Tibial artery (tissue), 4 donors: ENCODE measurements at regions not wholly inside any gene's neighbourhood (a gene's known extent, or its start where the extent isn't known, plus 50 kb on each side); places are given as distances from the start of the nearest gene placed in this dataset.
"Not testable (repeated sequence)": the region's sequence is repeated elsewhere in the genome, so short reads cannot be mapped to it uniquely, and the experiment has no call there.

Experiments used
- DNase-seq, 2 donors: peaks; one replicate each; pipeline ENCODE4 v3.0.0-alpha.2; 2019
- H3K27ac ChIP-seq, 2 donors: fragments of 200-600 bp; sonication (generic) in 1 of 2; 1 replicate in 1 of 2; 2 replicates in 1 of 2; pipeline ENCODE4 v1.5.1; 2018 to 2019; ENCODE audit warnings: mild to moderate bottlenecking in 1 of 2
- H3K27me3 ChIP-seq, 2 donors: fragments of 200-600 bp; sonication (generic) in 1 of 2; one replicate each; pipeline versions ENCODE4 v1.5.1 to v1.6.0; 2016 to 2019
- H3K36me3 ChIP-seq, 3 donors: fragments of 200-600 bp; sonication (generic) in 2 of 3; one replicate each; pipeline ENCODE4 v1.5.1; 2016 to 2019; ENCODE audit warnings: mild to moderate bottlenecking in 2 of 3
- H3K4me1 ChIP-seq, 4 donors: fragments of 200-600 bp; sonication (generic) in 2 of 4; 1 replicate in 3 of 4; 2 replicates in 1 of 4; pipeline ENCODE4 v1.5.1; 2016 to 2019
- H3K4me3 ChIP-seq, 2 donors: fragments of 200-600 bp; sonication (generic) in 1 of 2; 1 replicate in 1 of 2; 2 replicates in 1 of 2; pipeline ENCODE4 v1.5.1; 2018 to 2019; ENCODE audit warnings: mild to moderate bottlenecking in 2 of 2
- H3K9me3 ChIP-seq, 3 donors: fragments of 200-600 bp; sonication (generic) in 1 of 3; one replicate each; pipeline ENCODE4 v1.5.1; 2016 to 2019
- intact Hi-C: fragments of 100-400 bp; cut with DNase I; formaldehyde crosslinking; loops from one replicate; pipeline ENCODE4 v1.15.0; 2023; ENCODE audit warnings: low total_unique reads
- TF ChIP-seq, protein P1 (sequence below), 2 experiments: fragments of 200-600 bp in 1 of 2; fragments of 450-650 bp in 1 of 2; IDR thresholded peaks; one replicate each; pipeline ENCODE4 v1.5.1; 2017 to 2019; ENCODE audit warnings: antibody characterized with exemption in 2 of 2, mild to moderate bottlenecking in 1 of 2, moderate library complexity in 1 of 2

- no peaks in the 10 kb centered on the region for H3K36me3 ChIP-seq
- H3K4me1 ChIP-seq: no peaks in the 10 kb centered on the region
- intact Hi-C loops: no loop called here
- no peak for DNase-seq
- peaks cover 0 to 10% of the 10 kb centered on the region in 2 donors for H3K27me3 ChIP-seq
- H3K27ac ChIP-seq: no peak overlapping the region
- no peak overlapping the region for H3K4me3 ChIP-seq
- no peaks in the 10 kb centered on the region for H3K9me3 ChIP-seq
- TF ChIP-seq, protein P1, sequence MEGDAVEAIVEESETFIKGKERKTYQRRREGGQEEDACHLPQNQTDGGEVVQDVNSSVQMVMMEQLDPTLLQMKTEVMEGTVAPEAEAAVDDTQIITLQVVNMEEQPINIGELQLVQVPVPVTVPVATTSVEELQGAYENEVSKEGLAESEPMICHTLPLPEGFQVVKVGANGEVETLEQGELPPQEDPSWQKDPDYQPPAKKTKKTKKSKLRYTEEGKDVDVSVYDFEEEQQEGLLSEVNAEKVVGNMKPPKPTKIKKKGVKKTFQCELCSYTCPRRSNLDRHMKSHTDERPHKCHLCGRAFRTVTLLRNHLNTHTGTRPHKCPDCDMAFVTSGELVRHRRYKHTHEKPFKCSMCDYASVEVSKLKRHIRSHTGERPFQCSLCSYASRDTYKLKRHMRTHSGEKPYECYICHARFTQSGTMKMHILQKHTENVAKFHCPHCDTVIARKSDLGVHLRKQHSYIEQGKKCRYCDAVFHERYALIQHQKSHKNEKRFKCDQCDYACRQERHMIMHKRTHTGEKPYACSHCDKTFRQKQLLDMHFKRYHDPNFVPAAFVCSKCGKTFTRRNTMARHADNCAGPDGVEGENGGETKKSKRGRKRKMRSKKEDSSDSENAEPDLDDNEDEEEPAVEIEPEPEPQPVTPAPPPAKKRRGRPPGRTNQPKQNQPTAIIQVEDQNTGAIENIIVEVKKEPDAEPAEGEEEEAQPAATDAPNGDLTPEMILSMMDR (IDR thresholded peaks at IDR 0.05): no peak
Observed at GRCh38 chr12:31221551-31221945, 104.4 kb downstream of the SINHCAF start.

DNA sequence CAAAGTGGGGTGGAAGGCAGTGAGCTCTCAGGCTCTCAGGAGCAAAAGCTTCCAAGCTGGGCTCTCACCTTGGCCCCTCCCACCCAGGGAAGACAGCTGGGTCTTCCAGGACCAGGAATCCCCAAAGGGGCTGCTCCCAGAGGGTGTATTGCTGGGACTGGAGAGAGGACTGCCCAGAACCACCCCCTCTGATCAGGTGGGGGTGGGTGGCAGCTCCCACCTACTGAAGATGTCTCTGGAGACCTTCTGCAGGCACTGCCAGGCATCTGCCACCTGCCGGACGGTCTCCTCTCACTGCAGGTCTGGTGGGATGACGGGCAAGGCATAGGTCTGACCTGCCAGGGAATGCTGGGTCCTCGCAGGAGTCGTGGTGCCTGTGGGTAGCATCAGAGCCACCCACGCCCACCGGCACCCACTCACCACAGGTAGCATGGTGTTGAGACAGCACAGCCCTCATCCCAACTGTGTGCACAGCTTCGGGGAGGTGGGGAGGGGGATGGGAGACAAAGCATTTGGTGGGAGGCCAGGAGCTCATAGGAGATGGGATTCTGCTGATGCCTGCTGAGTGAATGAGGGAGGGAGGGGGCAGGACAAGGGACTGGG is 103.2 kb downstream of the SINHCAF start:
- H3K27ac ChIP-seq: no peak overlapping the region
- TF ChIP-seq, protein P1 (IDR thresholded peaks at IDR 0.05): no peak
- H3K9me3 ChIP-seq: no peaks in the 10 kb centered on the region
- no peak overlapping the region for H3K4me3 ChIP-seq
- H3K36me3 ChIP-seq: no peaks in the 10 kb centered on the region
- no peak for DNase-seq
- H3K4me1 ChIP-seq: no peaks in the 10 kb centered on the region
- intact Hi-C loops: no loop called here
- H3K27me3 ChIP-seq: peaks cover 0 to 6% of the 10 kb centered on the region in 2 donors

DNA sequence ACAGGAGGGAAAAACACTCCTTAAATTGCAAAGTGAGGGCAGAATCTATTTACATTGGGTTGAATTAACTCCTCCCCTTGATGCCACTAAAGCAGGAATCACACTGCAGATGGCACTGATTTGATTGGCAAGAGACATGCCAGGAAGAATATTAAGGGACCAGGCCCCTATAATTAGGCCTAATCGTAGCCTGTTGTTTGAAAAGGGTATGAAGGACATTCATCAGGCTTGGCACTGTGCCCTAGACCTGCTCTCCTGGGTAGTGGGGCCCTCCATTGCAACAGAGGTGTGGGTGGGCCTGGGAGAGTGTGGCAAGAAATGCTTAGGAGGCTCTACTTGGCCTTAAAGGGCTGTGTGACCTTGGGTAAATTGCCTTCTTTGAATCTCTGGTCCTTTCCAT is 102.3 kb downstream of the SINHCAF start:
- H3K27ac ChIP-seq, intact Hi-C loops, H3K27me3 ChIP-seq, H3K36me3 ChIP-seq, DNase-seq, H3K4me1 ChIP-seq, H3K9me3 ChIP-seq, H3K4me3 ChIP-seq: not testable (repeated sequence)

GRCh38 chr12:31224768-31225448 is 101.0 kb downstream of the SINHCAF start:
- Histone ChIP-seq H3K27me3 (no peaks in the 10 kb centered on the region), H3K4me3 (no peak overlapping the region), H3K4me1 (peaks cover 0 to 13% (median 5%) of the 10 kb centered on the region in 4 donors), H3K36me3 (no peaks in the 10 kb centered on the region), H3K9me3 (no peaks in the 10 kb centered on the region), H3K27ac (no peak overlapping the region)
- intact Hi-C loops: no loop called here
- TF ChIP-seq, protein P1 (IDR thresholded peaks at IDR 0.05): no peak
- DNase-seq: no peak

DNA sequence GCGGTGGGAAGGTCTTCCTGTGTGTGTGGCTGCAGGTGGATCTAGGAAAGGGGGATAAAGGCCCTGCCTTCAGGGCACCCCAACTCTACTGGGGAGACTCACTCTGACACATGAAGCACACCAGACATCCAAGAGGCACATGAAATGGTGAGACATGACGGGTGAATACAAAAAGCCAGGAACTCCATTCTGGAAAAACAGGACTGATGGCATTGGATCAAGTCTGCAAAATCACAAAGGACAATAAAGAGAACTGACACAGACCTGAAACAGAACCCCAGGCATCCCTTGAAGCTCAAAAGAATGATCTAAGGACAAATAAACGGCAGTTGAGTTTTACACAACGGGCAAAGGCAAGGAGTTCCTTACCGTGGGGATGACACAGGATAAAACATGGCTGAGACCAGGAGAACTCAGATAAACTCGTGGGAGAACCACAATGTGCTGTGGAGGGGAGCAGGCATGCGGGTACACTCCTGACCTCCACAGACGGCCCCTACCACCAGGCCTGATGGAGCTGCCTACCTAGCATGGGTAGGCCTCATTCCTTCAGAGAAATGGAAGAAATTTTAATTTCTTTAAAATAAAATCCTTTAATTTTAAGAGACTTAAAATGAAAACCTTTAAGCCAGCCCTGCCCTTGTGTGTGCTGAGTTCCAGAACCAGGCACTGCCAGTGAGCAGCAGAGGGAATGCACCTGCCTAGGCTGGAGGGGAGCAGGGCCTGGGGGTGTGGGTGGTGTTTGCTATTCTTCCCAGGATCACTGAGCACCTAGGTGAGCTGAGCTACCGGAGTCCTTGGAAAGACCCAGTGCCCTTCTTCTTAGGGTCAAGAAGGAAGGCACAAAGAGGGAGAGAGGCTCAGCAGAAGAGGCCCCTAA is 100.1 kb downstream of the SINHCAF start:
- Histone ChIP-seq H3K27me3 (no peaks in the 10 kb centered on the region), H3K36me3 (no peaks in the 10 kb centered on the region), H3K4me3 (no peak overlapping the region), H3K4me1 (peaks cover 0 to 15% (median 5%) of the 10 kb centered on the region in 4 donors), H3K27ac (no peak overlapping the region), H3K9me3 (no peaks in the 10 kb centered on the region)
- intact Hi-C loops: no loop called here
- DNase-seq: no peak
- TF ChIP-seq, protein P1 (IDR thresholded peaks at IDR 0.05): no peak

DNA sequence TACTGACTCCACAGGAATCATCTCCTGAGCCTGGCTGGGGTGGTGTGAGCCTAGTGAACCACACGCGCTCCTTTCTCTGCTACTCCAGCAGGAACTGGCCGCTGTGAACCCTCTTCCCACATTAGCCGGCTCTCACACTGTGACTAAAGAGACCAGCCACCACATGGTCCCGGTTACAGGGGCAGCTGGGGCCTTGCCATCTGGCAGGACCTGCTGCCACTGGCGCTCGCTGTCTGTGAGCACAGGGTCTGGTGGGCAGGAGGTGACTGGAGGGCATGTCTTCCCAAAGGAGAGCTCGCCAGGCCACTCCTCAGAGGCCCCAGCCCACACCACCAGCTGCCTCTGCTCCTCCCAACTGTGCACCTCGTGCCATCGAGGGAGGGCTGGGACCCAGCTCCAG is 99.3 kb downstream of the SINHCAF start:
- no peak overlapping the region for H3K27ac ChIP-seq
- H3K27me3 ChIP-seq: no peaks in the 10 kb centered on the region
- H3K4me1 ChIP-seq: peaks cover 0 to 15% (median 5%) of the 10 kb centered on the region in 4 donors
- TF ChIP-seq, protein P1 (IDR thresholded peaks at IDR 0.05): no peak
- no peak for DNase-seq
- no peaks in the 10 kb centered on the region for H3K36me3 ChIP-seq
- H3K4me3 ChIP-seq: no peak overlapping the region
- H3K9me3 ChIP-seq: no peaks in the 10 kb centered on the region
- intact Hi-C loops: no loop called here
